Fibroblast of lung (primary cell): ENCODE measurements at regions not wholly inside any gene's neighbourhood (a gene's known extent, or its start where the extent isn't known, plus 50 kb on each side); places are given as distances from the start of the nearest gene placed in this dataset.

Experiments used
- CTCF ChIP-seq, 2 donors: IDR thresholded peaks in 1 of 2; conservative IDR thresholded peaks in 1 of 2; 1 replicate in 1 of 2; 2 replicates in 1 of 2; pipeline ENCODE4 v1.5.1; 2011 to 2012; ENCODE audit warnings: low read length in 2 of 2, control low read depth in 1 of 2, inconsistent platforms in 1 of 2, low read depth in 1 of 2, mild to moderate bottlenecking in 1 of 2
- EZH2 ChIP-seq: IDR thresholded peaks from 2 replicates; pipeline ENCODE4 v1.5.1; 2012; ENCODE audit warnings: low read length, control low read depth, mild to moderate bottlenecking; ENCODE audit errors: missing control alignments

GRCh38 chr11:112396076-112396475 lies 135.4 kb upstream of the PLET1 start:
- no peak for TF ChIP-seq CTCF (conservative IDR thresholded peaks at IDR 0.05 in 1 of 2, IDR thresholded peaks at IDR 0.05 in 1 of 2; ENCODE audit: low read depth in 1 of 2, low read length in 2 of 2)
- TF ChIP-seq EZH2, result no peak
